CD4-positive, alpha-beta T cell treated with Interferon gamma for 1 hour (primary cell): ENCODE measurements at regions not wholly inside any gene's neighbourhood (a gene's known extent, or its start where the extent isn't known, plus 50 kb on each side); places are given as distances from the start of the nearest gene placed in this dataset.
"Not testable (repeated sequence)": the region's sequence is repeated elsewhere in the genome, so short reads cannot be mapped to it uniquely, and the experiment has no call there.

Experiments used
- DNase-seq: peaks from one replicate; pipeline ENCODE4 v3.0.0-alpha.2; 2020

DNA sequence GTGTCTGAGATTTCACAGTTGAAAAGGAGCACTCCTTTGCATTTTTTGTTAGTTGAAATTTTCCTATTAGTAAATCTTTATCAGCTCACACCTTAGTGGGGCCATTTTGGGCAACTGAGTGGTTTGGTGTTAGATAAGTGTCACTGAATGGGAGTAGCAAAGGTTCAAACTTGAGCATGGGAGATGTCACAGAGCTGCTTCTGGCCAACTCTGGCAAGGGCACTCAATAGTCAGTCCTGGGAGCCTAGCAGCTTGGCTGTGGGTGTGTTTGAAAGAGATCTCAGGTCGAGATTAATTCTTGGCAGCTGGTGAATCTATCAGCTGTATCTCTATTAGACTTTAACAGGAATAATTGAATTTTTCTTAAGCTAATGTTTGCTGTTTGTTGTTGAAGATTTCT lies 579.3 kb downstream of the EDEM1 start:
- no peak for DNase-seq

DNA sequence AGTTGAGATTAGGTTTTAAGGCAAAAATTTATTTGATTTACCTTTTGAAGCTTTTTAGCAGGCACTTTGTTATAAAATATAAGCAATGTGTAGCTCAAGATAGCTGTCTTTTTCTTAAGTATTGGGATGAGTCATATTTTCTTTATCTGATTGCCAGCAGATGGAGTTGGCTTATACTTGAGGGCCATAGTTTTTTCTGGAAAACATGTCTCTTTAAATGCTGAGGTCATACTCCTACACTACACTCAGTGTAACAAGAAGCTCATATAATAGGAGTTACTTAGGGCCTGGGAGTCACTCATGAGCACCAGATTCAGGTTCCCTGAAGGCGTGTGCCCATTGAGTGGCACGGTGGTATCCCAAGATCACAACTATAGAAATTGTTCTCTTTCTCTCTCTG lies 579.8 kb downstream of the EDEM1 start:
- DNase-seq = no peak

- no peak for DNase-seq
Measured at GRCh38 chr3:5768281-5768945, 580.9 kb downstream of the EDEM1 start.

DNA sequence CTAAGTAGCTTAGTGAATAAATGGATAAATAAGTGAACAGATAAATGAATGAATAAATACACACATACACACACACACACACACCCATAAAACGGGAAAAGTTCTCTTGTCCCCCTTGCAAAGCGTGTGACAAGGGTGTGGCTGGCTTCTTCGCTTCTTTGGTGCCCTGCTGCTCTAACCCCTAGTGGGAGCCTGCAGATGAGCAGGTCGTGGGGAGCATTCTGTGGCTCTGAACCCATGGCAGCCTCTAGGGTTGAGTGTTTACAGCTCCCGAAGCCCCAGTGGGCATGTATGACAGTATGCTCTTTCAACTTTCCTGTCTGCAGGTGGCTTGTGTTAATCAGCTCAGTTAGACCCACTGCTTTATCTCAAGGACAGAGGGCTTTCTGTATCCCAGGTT lies 582.3 kb downstream of the EDEM1 start:
- no peak for DNase-seq

DNA sequence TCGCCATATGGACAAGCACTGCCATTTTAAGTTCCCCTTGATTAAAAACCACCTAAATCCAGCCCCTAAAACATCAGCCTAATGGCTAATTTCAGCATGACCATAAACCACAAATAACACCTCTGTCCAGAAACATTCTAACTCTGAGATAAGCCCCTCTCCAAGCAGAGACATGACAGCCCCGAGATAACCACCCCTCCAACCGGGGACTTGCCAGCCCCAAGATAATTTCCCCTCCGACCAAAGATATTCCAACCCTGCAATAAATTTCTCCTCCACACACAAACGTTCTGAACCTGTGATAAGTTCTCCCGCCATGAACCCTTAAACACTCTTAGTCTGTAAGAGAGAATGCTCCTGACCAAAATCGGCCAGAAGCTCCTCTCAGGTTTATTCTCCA lies 586.8 kb downstream of the EDEM1 start:
- DNase-seq = no peak

DNA sequence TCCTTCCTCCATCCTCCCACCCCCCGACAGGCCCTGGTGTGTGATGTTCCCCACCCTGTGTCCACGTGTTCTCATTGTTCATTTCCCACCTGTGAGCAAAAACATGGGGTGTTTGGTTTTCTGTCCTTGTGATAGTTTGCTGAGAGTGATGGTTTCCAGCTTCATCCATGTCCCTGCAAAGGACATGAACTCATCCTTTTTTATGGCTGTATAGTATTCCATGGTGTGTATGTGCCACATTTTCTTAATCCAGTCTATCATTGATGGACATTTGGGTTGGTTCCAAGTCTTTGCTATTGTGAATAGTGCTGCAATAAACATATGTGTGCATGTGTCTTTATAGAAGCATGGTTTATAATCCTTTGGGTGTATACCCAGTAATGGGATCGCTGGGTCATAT lies 587.6 kb downstream of the EDEM1 start:
- not testable (repeated sequence) for DNase-seq

GRCh38 chr3:5784690-5785089 lies 597.2 kb downstream of the EDEM1 start:
- no peak for DNase-seq

DNA sequence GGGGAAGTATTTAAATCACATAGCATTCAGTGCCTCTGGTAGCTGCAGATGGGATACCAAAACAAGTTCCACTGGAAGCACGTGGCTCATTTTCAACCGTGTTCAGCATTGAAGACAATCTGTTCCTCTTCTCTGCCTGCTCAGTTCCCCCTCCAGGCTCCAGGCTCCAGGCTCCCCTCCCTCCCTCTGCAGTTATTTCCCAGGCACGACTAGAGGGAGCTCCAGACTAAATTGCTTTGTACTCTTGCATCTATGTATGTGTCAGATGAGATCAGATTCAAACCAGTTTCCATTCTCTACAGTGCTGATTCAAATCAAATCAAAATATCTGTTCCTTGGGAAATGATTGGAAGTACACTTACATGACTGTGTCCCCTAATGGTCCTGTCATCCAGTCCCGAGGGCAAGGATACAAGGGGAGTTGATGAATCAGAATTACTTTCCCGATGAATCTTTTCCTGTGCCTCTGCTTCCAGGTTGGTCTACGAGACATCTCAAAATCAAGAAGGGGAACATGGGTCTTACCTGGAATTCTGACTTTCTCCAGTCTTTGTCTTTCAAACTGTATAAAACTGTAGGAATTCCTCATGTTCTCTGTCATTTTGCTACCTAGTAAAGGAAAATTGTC lies 600.5 kb downstream of the EDEM1 start:
- no peak for DNase-seq

DNA sequence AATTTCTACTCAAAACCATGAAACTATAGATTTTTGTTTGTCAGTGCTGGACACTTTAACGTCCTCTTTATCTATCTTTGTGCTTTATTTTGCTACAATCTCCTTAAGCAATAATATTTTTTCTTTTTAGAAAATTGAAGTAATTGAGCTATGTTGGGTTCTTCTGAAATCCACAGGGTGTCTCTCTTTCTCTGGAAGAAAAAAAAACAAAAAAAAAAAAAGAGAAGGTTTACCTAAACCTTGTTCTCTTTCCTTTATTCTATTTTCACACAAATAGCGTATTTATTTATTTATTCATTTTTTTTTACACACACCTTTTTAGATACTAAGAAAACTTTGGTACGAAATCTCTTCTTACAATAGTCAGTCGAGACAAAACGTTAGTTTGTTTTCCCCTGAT lies 601.0 kb downstream of the EDEM1 start:
- no peak for DNase-seq

- no peak for DNase-seq
Measured at GRCh38 chr3:5791558-5791957, 604.1 kb downstream of the EDEM1 start.

- DNase-seq = no peak
Measured at GRCh38 chr3:5796541-5796940, 609.0 kb downstream of the EDEM1 start.

GRCh38 chr3:5798809-5799208 lies 611.3 kb downstream of the EDEM1 start:
- no peak for DNase-seq

GRCh38 chr3:5799398-5799797 lies 611.9 kb downstream of the EDEM1 start:
- no peak for DNase-seq

DNA sequence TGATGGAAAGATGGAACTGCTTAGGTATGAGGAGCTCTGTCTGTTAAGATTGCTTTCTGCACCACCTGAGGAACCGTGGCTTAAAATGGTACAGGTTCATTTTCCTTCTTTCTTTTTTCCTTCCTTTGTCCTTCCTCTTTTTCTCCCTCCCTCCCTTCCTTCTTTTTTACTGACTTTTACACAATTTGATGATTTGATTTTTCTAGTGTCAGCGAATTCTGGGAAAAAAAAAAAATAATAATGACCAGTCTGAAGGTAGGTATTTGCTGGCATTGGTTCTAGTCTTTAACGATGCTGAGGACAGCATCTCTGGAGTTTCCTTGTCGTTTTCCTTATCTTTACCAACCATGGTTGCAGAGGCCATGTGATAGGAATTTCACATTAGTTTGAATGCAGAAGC lies 613.5 kb downstream of the EDEM1 start:
- no peak for DNase-seq

- DNase-seq = no peak
Measured at GRCh38 chr3:5806192-5806591, 618.7 kb downstream of the EDEM1 start.

DNA sequence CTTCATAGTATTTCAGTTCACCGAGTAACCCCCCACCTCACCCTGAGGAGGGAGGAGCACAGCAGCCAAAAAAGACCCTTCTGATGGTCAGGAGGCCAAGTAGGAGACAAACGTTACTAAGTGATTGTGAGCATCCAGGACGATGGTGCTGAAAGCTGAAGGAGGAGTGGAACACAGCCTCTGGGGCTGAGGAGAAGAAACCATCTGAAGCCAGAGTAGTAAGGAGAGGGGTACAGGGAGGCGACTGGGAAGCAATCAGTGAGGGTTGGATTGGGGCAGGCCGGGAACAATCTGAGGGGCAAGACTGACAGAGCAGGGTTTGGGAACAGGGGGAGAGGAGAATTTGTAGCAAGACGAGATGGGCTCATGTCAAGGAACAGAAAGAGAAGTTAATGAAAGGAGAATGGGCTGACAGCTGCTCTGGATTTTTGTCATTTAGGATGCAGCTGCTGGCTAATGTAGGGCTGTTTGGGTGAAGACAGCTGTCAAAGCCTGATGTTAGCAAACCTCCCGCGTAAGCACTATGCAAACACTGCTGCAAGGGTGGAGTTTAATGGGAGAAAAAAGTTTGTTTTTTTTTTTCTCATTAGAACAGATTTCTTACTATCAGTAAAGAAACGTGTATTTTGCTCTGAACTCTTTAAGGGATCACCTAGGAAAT lies 622.2 kb downstream of the EDEM1 start:
- no peak for DNase-seq

- DNase-seq = no peak
Measured at GRCh38 chr3:5811016-5811415, 623.5 kb downstream of the EDEM1 start.

DNA sequence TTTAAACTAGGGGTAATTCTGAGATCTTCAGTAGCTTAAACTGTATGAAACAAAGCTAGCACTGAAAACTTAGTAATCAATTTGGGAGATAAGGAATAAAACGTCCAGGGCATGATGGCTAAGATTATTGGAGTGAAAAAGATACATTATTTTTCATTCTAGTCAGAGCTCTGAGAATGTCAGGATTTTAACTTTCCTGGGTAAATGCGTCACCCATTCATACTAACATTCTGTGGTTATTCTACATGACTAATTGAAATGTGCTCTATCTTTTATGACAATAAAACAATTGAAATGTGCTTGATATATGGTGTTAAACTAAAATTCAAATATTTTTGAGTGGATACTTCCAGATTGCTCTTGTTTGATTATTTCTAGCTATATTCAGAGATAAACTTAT lies 626.0 kb downstream of the EDEM1 start:
- DNase-seq = no peak

DNA sequence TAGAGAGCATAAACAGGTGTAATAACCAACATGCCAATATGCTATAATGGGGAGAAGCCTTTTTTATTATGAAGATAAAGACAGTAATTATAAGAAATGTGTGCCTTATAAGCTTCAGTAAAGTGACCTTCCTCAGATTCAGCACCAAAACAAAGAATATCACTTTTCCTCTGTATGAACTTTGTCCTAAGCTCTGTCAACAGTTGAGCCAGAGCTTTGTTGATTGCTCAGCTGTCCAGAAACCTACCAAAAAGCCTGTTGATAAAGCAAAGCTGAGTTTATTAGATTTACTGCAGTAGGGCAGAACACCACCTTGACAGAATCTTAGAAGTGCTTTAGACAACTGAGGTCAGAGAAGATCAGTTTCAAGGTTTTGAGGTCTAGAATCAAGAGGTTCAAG lies 635.3 kb downstream of the EDEM1 start:
- no peak for DNase-seq

GRCh38 chr3:5826467-5826866 lies 639.0 kb downstream of the EDEM1 start:
- no peak for DNase-seq

DNA sequence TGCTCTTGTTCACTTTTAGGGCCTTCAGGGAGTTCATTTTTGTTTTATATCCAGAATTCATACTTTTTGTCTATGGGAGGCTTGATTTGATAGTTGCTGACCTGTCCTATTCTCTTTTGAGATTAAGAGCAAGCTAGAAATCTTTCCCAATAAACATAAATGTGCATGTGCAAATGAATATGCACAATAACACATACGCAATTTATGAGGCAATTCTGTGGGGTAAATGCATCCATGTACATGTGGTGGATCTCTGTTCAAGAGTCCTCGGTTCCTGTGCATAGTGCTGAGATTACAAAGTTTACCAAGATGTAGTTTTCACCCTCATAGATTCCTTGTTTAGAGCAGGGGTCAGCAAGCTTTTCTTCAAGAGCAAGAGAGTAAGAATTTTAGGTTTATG lies 640.7 kb downstream of the EDEM1 start:
- no peak for DNase-seq

- no peak for DNase-seq
Measured at GRCh38 chr3:5840056-5840455, 652.5 kb downstream of the EDEM1 start.

DNA sequence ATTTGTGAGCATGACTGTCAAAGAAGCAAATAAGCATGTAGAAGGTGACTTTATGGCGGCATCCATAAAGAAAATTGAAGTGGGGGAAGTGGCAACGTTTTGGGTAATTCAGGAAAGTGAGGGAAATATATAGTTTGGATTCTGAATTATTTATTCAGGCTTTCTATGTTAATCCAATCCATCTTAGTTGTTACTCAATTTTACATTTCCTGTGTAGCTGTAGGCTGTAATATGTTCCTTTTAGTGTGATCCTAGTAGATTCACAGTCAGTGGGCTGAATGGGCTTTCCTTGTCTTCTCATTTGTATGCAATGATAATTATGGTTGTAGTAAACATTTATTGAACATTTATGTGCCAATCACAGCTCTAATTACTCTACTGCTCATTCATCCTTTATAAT lies 654.1 kb downstream of the EDEM1 start:
- no peak for DNase-seq

- DNase-seq = no peak
Measured at GRCh38 chr3:5846261-5846660, 658.8 kb downstream of the EDEM1 start.

GRCh38 chr3:5861151-5861550 lies 673.6 kb downstream of the EDEM1 start:
- DNase-seq = no peak
